Smooth muscle cell (in vitro differentiated cells): ENCODE measurements at regions not wholly inside any gene's neighbourhood (a gene's known extent, or its start where the extent isn't known, plus 50 kb on each side); places are given as distances from the start of the nearest gene placed in this dataset.

Experiments
- DNase-seq: peaks from one replicate; lab custom pipeline; 2025; ENCODE audit not compliant: unreplicated experiment; lab: John Stamatoyannopoulos, UW
- H2AFZ ChIP-seq: fragments of 200-600 bp; sonication (generic); 2 replicates; pipeline ENCODE4 v1.6.0; 2016; ENCODE audit warnings: antibody characterized with exemption, low read depth, mild to moderate bottlenecking
- H3F3A ChIP-seq: fragments of 200-600 bp; sonication (generic); 2 replicates; pipeline ENCODE4 v1.6.0; 2017; ENCODE audit warnings: antibody characterized with exemption, low read depth
- H3K27ac ChIP-seq: fragments of 200-600 bp; sonication (generic); 2 replicates; pipeline ENCODE4 v1.5.1; 2016; ENCODE audit warnings: low read depth, mild to moderate bottlenecking
- H3K27me3 ChIP-seq: fragments of 200-600 bp; sonication (generic); 2 replicates; pipeline ENCODE4 v1.6.1; 2016; ENCODE audit warnings: low read depth, mild to moderate bottlenecking
- H3K36me3 ChIP-seq: fragments of 200-600 bp; sonication (generic); 2 replicates; pipeline ENCODE4 v1.5.1; 2016; ENCODE audit warnings: low read depth
- H3K4me1 ChIP-seq: fragments of 200-600 bp; sonication (generic); 2 replicates; pipeline ENCODE4 v1.5.1; 2016; ENCODE audit warnings: low read depth
- H3K4me2 ChIP-seq: fragments of 200-600 bp; sonication (generic); 2 replicates; pipeline ENCODE4 v1.6.0; 2016; ENCODE audit warnings: mild to moderate bottlenecking
- H3K4me3 ChIP-seq: fragments of 200-600 bp; sonication (generic); 2 replicates; pipeline ENCODE4 v1.5.1; 2016; ENCODE audit warnings: mild to moderate bottlenecking
- H3K79me2 ChIP-seq: fragments of 200-600 bp; sonication (generic); 2 replicates; pipeline ENCODE4 v1.6.0; 2016; ENCODE audit warnings: low read depth, mild to moderate bottlenecking
- H3K9ac ChIP-seq: fragments of 200-600 bp; sonication (generic); 2 replicates; pipeline ENCODE4 v1.6.0; 2016; ENCODE audit warnings: low read depth
- H3K9me3 ChIP-seq: fragments of 200-600 bp; sonication (generic); replicated peaks from 2 replicates; pipeline ENCODE4 v1.5.1; 2016; ENCODE audit warnings: low read depth
- H4K20me1 ChIP-seq: fragments of 200-600 bp; sonication (generic); 2 replicates; pipeline ENCODE4 v1.6.0; 2016; ENCODE audit warnings: low read depth
- WGBS: methylation state at CpG from one replicate; pipeline ENCODE4 v1.1.7; 2016; ENCODE audit warnings: low lambda C conversion rate; 5-methylcytosine and 5-hydroxymethylcytosine counted together
- TF ChIP-seq, protein P1 (sequence below): fragments of 200-600 bp; sonication (generic); IDR thresholded peaks from 2 replicates; pipeline ENCODE4 v1.5.1; 2017; ENCODE audit warnings: borderline replicate concordance, mild to moderate bottlenecking, antibody characterized with exemption; ENCODE audit not compliant: insufficient read depth, poor library complexity, severe bottlenecking

DNA sequence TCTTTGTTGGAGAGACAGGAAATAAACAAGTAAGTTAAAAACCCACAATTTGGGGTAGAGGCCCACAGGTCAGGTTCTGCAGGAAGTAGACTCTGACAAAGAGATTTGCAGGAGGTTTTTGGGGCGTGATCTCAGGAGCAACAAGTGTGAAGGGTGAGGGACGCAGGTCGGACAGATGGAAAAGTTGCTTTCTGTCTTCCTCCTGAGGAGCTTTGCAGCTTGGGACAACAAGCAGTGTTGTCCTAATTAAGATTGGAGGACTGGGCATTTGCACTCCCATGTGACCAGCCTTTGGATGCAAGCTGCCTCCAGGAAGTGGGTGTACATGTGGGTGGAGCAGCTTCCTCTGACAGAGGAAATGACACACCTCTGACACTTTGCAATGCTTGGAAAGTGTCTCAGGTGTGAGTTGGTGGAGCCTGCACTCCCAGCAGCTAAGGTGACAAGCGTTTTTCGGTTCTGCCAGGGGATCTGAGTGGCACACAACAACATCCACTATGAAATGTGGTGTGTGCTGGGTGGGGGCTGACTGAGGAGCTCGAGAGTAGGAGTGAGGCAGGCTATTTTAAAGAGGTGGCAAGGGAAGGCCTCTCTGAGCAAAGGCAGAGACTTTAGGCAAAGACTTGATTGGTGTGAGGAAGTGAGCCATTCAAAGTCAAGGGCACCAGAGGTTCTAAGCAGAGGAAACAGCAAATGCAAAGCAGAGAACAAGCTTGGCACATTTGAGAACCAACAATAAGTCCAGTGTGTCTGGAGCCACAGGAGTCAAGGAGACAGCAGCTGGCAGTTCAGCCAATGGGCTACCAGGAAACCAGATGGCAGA is 339.8 kb upstream of the GATB start:
- H3K36me3 ChIP-seq: no peaks in the 10 kb centered on the region
- H3K4me3 ChIP-seq: no peak overlapping the region
- H3K4me1 ChIP-seq: no peaks in the 10 kb centered on the region
- H3K9ac ChIP-seq: no peak overlapping the region
- WGBS: 93% methylated on average over 6 of the region's 6 CpGs
- no peaks in the 10 kb centered on the region for H4K20me1 ChIP-seq
- no peak for DNase-seq
- TF ChIP-seq, protein P1, sequence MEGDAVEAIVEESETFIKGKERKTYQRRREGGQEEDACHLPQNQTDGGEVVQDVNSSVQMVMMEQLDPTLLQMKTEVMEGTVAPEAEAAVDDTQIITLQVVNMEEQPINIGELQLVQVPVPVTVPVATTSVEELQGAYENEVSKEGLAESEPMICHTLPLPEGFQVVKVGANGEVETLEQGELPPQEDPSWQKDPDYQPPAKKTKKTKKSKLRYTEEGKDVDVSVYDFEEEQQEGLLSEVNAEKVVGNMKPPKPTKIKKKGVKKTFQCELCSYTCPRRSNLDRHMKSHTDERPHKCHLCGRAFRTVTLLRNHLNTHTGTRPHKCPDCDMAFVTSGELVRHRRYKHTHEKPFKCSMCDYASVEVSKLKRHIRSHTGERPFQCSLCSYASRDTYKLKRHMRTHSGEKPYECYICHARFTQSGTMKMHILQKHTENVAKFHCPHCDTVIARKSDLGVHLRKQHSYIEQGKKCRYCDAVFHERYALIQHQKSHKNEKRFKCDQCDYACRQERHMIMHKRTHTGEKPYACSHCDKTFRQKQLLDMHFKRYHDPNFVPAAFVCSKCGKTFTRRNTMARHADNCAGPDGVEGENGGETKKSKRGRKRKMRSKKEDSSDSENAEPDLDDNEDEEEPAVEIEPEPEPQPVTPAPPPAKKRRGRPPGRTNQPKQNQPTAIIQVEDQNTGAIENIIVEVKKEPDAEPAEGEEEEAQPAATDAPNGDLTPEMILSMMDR: no peak
- no peaks in the 10 kb centered on the region for H3K79me2 ChIP-seq
- H3F3A ChIP-seq: no peaks in the 10 kb centered on the region
- H3K27me3 ChIP-seq: peaks cover 6% of the 10 kb centered on the region
- H3K9me3 ChIP-seq: no peaks in the 10 kb centered on the region
- H2AFZ ChIP-seq: no peak overlapping the region
- no peak overlapping the region for H3K4me2 ChIP-seq
- H3K27ac ChIP-seq: no peak overlapping the region

DNA sequence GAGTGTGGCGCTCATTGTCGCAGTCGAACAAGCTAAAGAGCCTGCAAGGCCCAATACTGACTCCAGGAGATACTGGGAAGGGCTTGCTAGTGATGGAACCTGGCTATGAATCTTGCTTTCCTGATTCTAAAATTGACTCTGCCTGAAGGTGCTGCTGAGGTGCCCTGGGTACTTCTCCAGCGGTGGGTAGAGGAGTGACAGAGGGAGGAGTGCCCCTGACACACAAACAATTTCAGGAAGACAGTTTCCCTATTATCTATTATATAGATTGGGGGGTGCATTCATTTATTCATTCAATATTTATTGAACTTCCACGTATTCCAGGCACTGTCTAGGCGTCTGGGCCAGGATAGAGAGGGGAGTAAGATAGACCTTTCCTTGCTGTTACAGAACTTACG is 339.2 kb upstream of the GATB start:
- Histone ChIP-seq H2AFZ (no peak overlapping the region), H3K79me2 (no peaks in the 10 kb centered on the region), H3K9me3 (no peaks in the 10 kb centered on the region), H3K4me1 (no peaks in the 10 kb centered on the region), H3K4me2 (no peak overlapping the region), H3K9ac (no peak overlapping the region), H3F3A (no peaks in the 10 kb centered on the region), H4K20me1 (no peaks in the 10 kb centered on the region), H3K27me3 (peaks cover 6% of the 10 kb centered on the region), H3K36me3 (no peaks in the 10 kb centered on the region), H3K27ac (no peak overlapping the region), H3K4me3 (no peak overlapping the region)
- DNase-seq: no peak
- 96% methylated on average over 7 of the region's 7 CpGs for WGBS
- TF ChIP-seq, protein P1: no peak

DNA sequence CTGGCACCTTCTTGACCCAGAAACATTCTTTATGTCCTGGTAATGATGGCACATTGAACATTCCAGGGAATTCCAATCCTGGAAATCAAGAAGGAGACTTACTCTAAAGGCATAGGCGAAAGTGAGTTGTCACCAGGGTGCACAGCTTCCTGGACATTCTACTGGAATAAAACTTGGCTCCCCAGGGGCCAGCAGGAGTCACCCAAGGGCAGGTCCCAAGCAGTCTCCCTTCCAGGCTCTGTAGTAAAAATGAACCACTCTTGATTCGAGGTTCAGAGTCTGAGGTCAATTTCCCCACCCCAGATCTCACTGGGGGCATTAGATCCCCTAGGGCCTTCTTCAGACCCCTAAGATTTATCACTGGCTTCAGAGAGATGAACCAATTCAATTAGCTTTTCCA is 338.7 kb upstream of the GATB start:
- TF ChIP-seq, protein P1: no peak
- H3K4me1 ChIP-seq: no peaks in the 10 kb centered on the region
- H3K9ac ChIP-seq: no peak overlapping the region
- H2AFZ ChIP-seq: no peak overlapping the region
- H3K4me2 ChIP-seq: no peak overlapping the region
- H3K4me3 ChIP-seq: no peak overlapping the region
- H3K9me3 ChIP-seq: no peaks in the 10 kb centered on the region
- peaks cover 6% of the 10 kb centered on the region for H3K27me3 ChIP-seq
- DNase-seq: no peak
- no peaks in the 10 kb centered on the region for H3K36me3 ChIP-seq
- 92% methylated on average over 2 of the region's 2 CpGs for WGBS
- no peak overlapping the region for H3K27ac ChIP-seq
- no peaks in the 10 kb centered on the region for H4K20me1 ChIP-seq
- H3K79me2 ChIP-seq: no peaks in the 10 kb centered on the region
- no peaks in the 10 kb centered on the region for H3F3A ChIP-seq

DNA sequence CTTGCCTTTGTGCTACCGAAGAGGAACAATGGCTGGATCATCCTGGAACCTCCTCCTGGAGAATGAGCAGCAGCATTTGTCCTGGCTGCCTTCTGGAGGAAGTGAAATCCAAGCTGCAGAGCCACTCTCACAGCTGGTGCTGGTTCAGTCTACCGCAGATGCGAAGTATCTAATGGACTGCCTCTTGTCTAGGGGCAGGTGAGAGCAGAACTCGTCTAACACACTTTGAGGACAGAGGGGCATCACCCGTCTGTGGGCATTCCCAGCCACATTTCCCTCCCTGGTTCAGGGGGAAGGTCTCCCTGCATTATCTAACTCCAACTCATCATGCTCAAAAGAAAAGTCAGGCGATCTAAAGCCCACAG is 338.2 kb upstream of the GATB start:
- no peaks in the 10 kb centered on the region for H3K79me2 ChIP-seq
- H2AFZ ChIP-seq: no peak overlapping the region
- no peaks in the 10 kb centered on the region for H3K4me1 ChIP-seq
- no peaks in the 10 kb centered on the region for H3K36me3 ChIP-seq
- H3K27me3 ChIP-seq: peaks cover 6% of the 10 kb centered on the region
- no peak overlapping the region for H3K9ac ChIP-seq
- DNase-seq: no peak
- no peak overlapping the region for H3K4me3 ChIP-seq
- H3K27ac ChIP-seq: no peak overlapping the region
- no peak overlapping the region for H3K4me2 ChIP-seq
- no peaks in the 10 kb centered on the region for H3K9me3 ChIP-seq
- WGBS: 83% methylated on average over 6 of the region's 6 CpGs
- no peaks in the 10 kb centered on the region for H3F3A ChIP-seq
- TF ChIP-seq, protein P1: no peak
- no peaks in the 10 kb centered on the region for H4K20me1 ChIP-seq
